ENCODE measurements at regions not wholly inside any gene's neighbourhood (a gene's known extent, or its start where the extent isn't known, plus 50 kb on each side); places are given as distances from the start of the nearest gene placed in this dataset.

DNA sequence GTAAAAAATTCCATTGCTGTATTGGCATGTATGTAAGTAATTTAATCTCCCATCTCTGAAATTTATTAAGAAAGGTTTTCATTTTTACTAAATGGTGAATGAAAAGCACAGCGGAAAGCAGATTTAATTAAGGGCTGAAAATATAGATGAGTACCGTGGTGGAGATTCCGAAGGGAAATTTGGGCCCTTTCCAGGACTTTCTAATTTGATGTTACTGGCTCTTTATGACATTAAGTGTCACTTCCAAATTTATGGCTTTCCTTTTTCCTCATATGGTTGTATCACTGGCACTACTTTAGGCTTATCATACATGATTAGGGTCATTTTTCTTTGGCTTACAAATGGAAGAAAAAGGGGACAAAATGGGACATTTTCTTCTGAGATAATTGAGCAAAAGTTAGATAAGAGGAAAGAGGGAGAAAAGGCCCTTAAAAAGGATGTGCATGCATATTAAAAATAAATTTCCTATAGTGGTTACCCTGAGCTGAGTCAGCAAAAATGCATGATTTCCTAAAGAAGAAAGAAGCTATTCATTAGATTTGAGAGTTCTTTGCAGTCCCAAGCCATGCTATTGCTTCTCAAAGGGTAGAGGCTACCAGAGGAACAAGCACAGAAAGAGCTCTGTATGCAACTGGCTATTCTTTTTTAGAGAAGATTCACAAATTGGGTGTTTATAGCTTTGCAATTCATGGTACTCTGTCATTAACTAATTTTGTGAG, 74.9 kb upstream of the CNIH3 start:
- H3K27ac ChIP-seq, result no peak overlapping the region
- H3K4me1 ChIP-seq, result no peaks in the 10 kb centered on the region
- TF ChIP-seq POLR2AphosphoS5 (IDR thresholded peaks at IDR 0.05) (no peak), POLR2A (IDR thresholded peaks at IDR 0.05) (no peak)
- TF ChIP-seq, protein P1, sequence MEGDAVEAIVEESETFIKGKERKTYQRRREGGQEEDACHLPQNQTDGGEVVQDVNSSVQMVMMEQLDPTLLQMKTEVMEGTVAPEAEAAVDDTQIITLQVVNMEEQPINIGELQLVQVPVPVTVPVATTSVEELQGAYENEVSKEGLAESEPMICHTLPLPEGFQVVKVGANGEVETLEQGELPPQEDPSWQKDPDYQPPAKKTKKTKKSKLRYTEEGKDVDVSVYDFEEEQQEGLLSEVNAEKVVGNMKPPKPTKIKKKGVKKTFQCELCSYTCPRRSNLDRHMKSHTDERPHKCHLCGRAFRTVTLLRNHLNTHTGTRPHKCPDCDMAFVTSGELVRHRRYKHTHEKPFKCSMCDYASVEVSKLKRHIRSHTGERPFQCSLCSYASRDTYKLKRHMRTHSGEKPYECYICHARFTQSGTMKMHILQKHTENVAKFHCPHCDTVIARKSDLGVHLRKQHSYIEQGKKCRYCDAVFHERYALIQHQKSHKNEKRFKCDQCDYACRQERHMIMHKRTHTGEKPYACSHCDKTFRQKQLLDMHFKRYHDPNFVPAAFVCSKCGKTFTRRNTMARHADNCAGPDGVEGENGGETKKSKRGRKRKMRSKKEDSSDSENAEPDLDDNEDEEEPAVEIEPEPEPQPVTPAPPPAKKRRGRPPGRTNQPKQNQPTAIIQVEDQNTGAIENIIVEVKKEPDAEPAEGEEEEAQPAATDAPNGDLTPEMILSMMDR (IDR thresholded peaks at IDR 0.05 in 8 of 11, conservative IDR thresholded peaks at IDR 0.05 in 3 of 11), result no peak
- 54 to 87% (median 77%) methylated on average over 3 of the region's 3 CpGs for WGBS, 5 donors
- H3K4me3 ChIP-seq, result no peak overlapping the region
- H3K36me3 ChIP-seq, result no peaks in the 10 kb centered on the region
- H3K27me3 ChIP-seq (replicated peaks in 1 of 7), result no peaks in the 10 kb centered on the region
- no peaks in the 10 kb centered on the region for H3K9me3 ChIP-seq
- DNase-seq, result no peak
- intact Hi-C loops (cut with DNase I; ENCODE audit: low total_unique reads), result no loop called here

GRCh38 chr1:224541901-224542630, 74.1 kb upstream of the CNIH3 start:
- Histone ChIP-seq H3K36me3 (no peaks in the 10 kb centered on the region), H3K27ac (no peak overlapping the region), H3K27me3 (replicated peaks in 1 of 7) (no peaks in the 10 kb centered on the region), H3K9me3 (no peaks in the 10 kb centered on the region), H3K4me3 (no peak overlapping the region), H3K4me1 (no peaks in the 10 kb centered on the region)
- TF ChIP-seq, protein P1 (IDR thresholded peaks at IDR 0.05 in 8 of 11, conservative IDR thresholded peaks at IDR 0.05 in 3 of 11), result no peak
- no peak for TF ChIP-seq POLR2A (IDR thresholded peaks at IDR 0.05)
- no peak for TF ChIP-seq POLR2AphosphoS5 (IDR thresholded peaks at IDR 0.05)
- intact Hi-C loops (cut with DNase I; ENCODE audit: low total_unique reads), result no loop called here
- no peak for DNase-seq
- WGBS, 5 donors, result 74 to 83% (median 80%) methylated on average over 5 of the region's 5 CpGs

DNA sequence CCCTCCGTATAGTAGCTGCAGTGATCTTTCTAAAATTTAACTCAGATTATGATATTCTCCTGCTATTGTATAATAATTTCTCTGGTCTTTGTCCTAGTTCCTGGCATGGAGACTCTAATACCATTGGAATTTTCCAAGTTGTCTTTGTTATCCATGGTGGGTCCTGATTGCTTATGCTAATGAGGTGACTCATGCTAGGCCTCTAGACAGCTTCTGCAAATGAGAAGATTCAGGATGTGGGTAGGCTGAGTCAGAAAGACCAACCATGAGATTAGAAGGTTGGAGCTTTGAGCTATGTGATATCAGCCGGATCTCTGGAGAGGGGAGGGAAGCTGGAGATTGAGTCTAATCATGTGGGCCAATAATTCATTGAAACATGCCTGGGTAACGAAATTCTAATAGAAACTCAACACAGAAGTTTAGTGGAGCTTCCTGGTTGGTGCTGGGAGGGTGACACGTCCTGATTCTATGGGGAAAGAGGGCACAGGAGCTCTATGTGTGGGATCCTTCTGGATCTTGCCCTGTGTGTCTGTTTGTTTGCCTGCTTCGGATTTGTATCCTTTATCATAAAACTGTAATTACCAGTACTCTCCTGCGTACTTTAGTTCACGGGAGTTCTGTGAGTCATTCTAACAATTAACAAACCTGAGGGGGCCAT, 73.2 kb upstream of the CNIH3 start:
- no peak for DNase-seq

More for the DNA sequence above, 73.2 kb upstream of the CNIH3 start:
- TF ChIP-seq, protein P1 (IDR thresholded peaks at IDR 0.05 in 8 of 11, conservative IDR thresholded peaks at IDR 0.05 in 3 of 11), result no peak
- TF ChIP-seq POLR2AphosphoS5 (IDR thresholded peaks at IDR 0.05), result no peak
- TF ChIP-seq POLR2A (IDR thresholded peaks at IDR 0.05), result no peak
- intact Hi-C loops (cut with DNase I; ENCODE audit: low total_unique reads), result no loop called here
- 66 to 86% (median 70%) methylated on average over 7 of the region's 7 CpGs for WGBS, 5 donors
- Histone ChIP-seq H3K4me1 (no peaks in the 10 kb centered on the region), H3K36me3 (no peaks in the 10 kb centered on the region), H3K27me3 (replicated peaks in 1 of 7) (no peaks in the 10 kb centered on the region), H3K27ac (no peak overlapping the region), H3K4me3 (no peak overlapping the region), H3K9me3 (no peaks in the 10 kb centered on the region)

Measured in spleen (tissue), 11 donors.